HG02973 (cell line): ENCODE measurements at regions not wholly inside any gene's neighbourhood (a gene's known extent, or its start where the extent isn't known, plus 50 kb on each side); places are given as distances from the start of the nearest gene placed in this dataset.
"Not testable (repeated sequence)": the region's sequence is repeated elsewhere in the genome, so short reads cannot be mapped to it uniquely, and the experiment has no call there.

Source experiments
- ATAC-seq: cut with Tn5 transposase; IDR thresholded peaks from one replicate; pipeline ENCODE4 v1.9.1; 2021; ENCODE audit warnings: moderate library complexity; ENCODE audit not compliant: unreplicated experiment

DNA sequence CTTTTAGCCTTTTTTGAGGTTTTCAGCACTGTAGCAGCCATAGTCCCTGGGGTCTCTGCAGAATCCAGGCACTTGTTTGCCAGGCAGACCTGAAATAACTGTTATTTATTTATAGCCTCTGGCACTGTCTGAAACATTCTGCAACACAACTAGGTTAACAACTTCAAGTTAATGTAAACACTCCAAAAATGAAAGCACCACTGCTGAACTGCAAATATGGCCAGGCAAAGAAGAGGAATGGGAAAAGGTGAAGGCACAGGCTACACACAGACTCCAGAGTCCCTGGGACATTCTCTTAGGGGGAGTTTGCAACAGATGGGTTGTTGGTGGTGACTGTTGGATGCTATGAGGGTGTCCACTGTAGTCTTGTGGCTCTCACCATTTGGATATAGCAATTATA is 369.0 kb downstream of the MAT2B start:
- no peak for ATAC-seq

GRCh38 chr5:163874912-163875311 is 369.5 kb downstream of the MAT2B start:
- ATAC-seq = not testable (repeated sequence)

DNA sequence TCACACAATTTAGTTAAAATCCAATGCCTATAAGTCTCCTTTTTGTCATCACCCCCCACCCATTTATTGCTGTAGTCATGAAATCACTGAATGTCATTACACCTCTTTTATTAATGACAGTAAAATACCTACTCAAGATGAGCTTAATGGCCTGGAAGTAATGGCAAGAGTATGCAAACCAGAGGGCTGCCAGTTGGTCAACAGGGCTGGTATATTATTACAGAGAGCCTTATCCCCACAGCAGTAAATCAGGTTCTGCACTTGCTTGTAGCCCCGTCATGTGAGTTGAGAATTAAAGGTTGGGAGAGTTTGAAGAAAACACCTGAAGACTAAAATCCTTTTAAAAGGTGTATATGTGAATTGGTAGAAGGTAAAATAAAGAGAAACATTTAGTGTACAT is 372.4 kb downstream of the MAT2B start:
- no peak for ATAC-seq

- no peak for ATAC-seq
Measured at GRCh38 chr5:163878490-163878889, 373.1 kb downstream of the MAT2B start.

GRCh38 chr5:163880302-163880701 is 374.9 kb downstream of the MAT2B start:
- no peak for ATAC-seq

DNA sequence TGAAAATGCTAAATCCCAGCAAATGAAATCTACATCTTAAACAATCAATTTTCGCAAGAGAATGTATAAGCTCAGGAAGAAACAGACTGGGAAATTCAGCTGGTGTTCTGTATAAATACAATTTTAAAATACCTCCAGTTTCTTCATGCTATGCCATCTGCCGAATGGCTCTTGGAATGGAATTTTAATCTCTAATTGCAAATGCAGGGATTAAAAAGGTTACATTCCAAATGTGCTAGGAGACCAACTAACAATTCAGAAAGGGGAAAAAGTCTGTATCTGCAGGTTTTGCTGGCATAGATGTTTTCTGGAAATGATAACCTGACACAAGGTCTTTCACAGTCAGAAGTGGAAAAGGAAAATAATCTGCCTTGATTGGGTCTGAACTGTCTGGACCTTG is 379.7 kb downstream of the MAT2B start:
- ATAC-seq = no peak

DNA sequence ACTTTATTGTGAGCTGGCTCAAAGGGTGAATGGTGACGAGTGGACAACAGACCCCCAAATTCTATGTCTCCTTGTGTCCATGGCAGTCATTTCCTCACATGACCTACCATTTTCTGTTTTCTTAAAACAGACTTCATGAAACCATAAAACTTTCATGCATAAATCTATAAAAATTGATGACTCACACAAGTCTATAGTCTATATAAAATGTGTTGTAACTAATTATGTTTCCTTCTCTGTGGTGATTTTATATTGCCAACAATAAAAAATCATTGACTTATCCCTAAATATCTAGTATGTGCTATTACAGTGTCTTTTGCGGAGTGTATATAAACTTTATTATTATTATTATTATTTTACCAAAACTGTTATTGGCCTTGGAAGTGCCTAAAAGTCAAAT is 382.4 kb downstream of the MAT2B start:
- no peak for ATAC-seq

- ATAC-seq = no peak
Measured at GRCh38 chr5:163888366-163888765, 382.9 kb downstream of the MAT2B start.

DNA sequence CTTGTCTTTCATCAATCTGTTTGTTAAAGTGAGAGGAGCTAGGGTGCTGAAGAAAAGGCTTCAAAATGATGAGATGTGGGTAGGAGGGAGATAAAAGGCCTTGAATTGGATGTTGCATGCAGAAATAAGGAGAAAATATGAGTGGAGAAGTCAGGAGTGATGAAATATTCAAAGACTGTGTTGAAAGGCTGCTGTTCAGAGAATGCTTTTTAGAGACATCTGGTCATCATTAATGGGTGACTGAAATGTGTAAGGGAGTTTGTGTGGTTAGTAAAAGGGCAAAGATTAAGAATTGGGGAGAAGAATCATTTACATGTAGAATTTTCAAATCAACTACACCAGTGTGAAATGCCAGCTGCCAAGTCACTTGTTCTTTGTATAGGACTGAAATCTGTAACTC is 383.9 kb downstream of the MAT2B start:
- ATAC-seq = no peak

DNA sequence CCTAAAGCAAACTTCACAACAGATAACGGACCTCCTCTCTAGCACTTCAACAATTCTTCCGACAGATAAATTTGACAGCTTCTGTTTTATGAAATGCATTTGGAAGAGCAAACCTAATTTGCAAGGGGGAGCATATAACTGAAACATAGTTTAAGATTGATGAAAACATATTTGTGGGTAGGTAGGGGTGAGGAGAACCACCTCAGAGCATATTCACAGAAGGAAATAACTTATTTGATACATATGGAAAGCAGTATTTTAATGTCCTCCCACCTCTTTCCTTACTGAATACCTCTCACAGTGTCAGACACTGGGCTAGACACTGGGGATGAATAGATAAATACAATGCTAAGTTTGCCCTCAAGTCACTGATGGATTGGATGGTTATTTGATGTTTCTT is 384.8 kb downstream of the MAT2B start:
- ATAC-seq = no peak

GRCh38 chr5:163893281-163893680 is 387.9 kb downstream of the MAT2B start:
- no peak for ATAC-seq

DNA sequence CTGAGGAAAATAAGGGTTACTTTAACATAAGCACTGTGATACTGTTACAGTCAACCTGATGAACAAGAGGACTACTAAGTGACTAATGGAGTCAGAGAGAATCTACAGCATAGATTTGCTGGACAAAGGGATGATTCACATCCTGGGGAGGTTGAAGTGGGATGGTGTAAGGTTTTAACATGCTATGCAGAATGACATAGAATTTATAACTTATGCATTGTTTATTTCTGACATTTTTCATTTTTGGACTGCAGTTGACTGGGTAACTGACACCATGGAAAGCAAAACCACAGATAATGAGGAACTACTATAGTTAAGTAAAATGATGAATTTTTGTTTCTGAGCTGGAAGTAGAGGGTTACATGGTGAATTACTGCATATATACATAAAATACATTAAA is 389.2 kb downstream of the MAT2B start:
- no peak for ATAC-seq

- no peak for ATAC-seq
Measured at GRCh38 chr5:163898873-163899272, 393.5 kb downstream of the MAT2B start.

DNA sequence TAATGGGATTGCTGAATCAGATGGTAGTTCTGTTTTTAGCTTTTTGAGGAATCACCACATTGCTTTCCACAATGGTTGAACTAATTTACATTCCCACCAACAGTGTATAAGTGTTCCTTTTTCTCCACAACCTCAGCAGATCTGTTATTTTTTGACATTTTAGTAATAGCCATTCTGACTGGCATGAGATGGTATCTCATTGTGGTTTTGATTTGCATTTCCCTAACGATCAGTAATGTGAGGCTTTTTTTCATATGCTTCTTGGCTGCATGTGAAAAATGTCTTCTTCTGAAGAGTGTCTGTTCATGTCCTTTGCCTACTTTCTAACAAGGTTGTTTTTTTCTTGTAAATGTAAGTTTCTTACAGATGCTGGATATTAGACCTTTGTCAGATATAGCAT is 402.4 kb downstream of the MAT2B start:
- ATAC-seq = not testable (repeated sequence)

GRCh38 chr5:163908253-163908652 is 402.8 kb downstream of the MAT2B start:
- ATAC-seq = no peak

DNA sequence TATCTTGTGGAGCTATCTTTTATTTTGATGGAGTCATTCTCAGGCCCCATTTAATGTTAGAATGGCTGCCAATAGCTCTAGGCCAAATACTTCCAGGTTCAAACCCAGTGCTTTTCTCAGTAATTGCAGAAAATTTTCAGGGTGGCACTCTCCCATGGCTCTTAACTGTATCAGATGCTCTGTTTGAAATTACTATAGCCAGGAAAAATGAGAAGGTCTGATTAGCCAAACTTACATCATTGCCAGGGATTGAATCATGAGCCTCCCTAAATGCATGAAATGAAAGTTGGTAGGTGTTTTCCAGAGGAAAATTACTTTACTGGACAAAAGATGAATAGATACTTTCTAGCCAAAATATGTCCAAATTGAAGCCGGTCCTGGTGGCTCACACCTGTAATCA is 404.8 kb downstream of the MAT2B start:
- no peak for ATAC-seq

DNA sequence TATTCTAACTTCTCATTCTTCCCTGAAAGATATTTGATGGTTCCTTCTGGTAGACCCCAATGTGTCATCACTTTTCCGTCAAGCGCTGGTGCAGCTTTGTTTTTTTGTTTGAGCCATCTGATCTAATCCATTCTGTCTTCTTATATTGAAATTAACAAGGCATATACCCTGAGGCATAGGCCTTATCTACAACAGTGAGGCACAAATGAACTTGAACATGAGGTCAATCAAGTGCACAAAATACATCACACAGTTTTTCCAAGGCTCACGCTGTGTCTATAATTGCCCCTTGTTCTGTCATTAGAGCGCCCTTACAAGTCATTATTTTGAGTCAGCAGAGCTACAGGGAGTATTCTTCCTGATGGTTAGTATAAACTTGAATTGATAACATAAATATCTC is 406.6 kb downstream of the MAT2B start:
- ATAC-seq = no peak

- ATAC-seq = no peak
Measured at GRCh38 chr5:163913548-163913947, 408.1 kb downstream of the MAT2B start.

GRCh38 chr5:163914910-163915309 is 409.5 kb downstream of the MAT2B start:
- ATAC-seq = peak; percentile 32

DNA sequence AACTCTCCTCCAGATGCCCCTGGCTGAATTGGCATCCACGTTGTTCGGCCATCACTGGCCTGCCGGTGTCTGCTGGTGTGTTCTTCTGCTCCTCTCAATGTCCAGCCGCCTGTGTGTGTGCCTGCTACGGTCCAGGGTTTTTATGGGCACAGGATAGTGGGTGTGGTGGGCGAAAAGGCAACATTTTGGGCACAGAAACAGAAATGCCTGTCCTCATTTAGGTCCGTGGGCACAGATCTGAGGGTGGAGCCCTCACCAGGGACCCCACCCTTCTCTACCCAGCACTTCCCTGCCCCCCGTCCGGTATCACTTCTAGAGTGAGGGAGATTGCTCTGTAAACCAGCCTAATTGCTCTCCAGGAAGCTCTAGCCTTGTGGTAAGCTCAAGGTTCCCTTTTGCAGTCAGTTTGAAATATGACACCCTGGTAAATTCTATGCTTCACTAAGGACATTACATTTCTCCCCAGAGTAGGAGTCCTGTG is 410.1 kb downstream of the MAT2B start:
- peak; percentile 69 for ATAC-seq

GRCh38 chr5:163916376-163916775 is 411.0 kb downstream of the MAT2B start:
- peak; percentile 91 for ATAC-seq

DNA sequence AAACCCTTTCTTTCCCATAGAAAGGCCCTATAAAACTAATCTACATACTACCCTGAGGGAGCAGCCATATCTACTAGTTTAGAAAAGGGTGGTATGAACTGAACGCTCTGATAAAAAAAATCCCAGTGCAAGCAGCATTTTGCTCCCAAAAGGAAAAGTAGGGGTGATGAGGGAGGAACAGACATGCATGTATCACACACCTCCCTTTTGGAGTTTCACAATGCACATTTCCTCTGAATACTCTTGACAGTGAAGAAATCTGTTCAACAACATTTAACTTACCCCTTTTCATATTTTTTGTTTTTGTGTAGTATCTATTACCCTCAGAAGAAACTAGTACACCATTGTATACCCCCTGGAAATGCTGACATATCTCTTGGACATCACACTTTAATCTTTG is 411.4 kb downstream of the MAT2B start:
- ATAC-seq = no peak

- ATAC-seq = no peak
Measured at GRCh38 chr5:163917747-163918146, 412.3 kb downstream of the MAT2B start.

DNA sequence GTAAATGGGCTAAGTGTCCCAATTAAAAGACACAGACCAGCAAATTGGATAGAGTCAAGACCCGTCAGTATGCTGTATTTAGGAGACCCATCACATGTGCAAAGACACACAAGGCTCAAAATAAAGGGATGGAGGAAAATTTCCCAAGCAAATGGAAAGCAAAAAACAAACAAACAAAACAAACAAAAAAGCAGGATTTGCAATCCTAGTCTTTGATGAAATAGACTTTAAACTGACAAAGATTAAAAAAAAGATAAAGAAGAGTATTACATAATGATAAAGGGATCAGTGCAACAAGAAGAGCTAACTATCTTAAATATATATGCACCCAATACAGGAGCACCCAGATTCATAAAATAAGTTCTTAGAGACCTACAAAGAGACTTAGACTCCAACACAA is 429.6 kb downstream of the MAT2B start:
- not testable (repeated sequence) for ATAC-seq
